HUES6 (cell line): ENCODE measurements at regions not wholly inside any gene's neighbourhood (a gene's known extent, or its start where the extent isn't known, plus 50 kb on each side); places are given as distances from the start of the nearest gene placed in this dataset.

ENCODE experiments used
- H3K27ac ChIP-seq: 2 replicates; pipeline ENCODE4 v1.7.0; 2013; ENCODE audit warnings: low read depth, mild to moderate bottlenecking, low read length, inconsistent platforms
- H3K27me3 ChIP-seq: 2 replicates; pipeline ENCODE4 v1.6.1; 2013; ENCODE audit warnings: low read length; ENCODE audit not compliant: control insufficient read depth, insufficient read depth
- H3K36me3 ChIP-seq: 2 replicates; pipeline ENCODE4 v1.6.1; 2013; ENCODE audit warnings: low read length; ENCODE audit not compliant: control insufficient read depth, insufficient read depth
- H3K4me1 ChIP-seq: 2 replicates; pipeline ENCODE4 v1.6.1; 2013; ENCODE audit warnings: low read length; ENCODE audit not compliant: control insufficient read depth, insufficient read depth
- H3K4me3 ChIP-seq: 2 replicates; pipeline ENCODE4 v1.5.1; 2013; ENCODE audit warnings: low read depth, low read length
- H3K9ac ChIP-seq: one replicate; pipeline ENCODE4 v1.6.1; 2013; ENCODE audit warnings: mild to moderate bottlenecking, low read length
- H3K9me3 ChIP-seq: 2 replicates; pipeline ENCODE4 v1.6.1; 2013; ENCODE audit warnings: low read depth, low read length; ENCODE audit not compliant: control insufficient read depth, insufficient read depth

- Histone ChIP-seq H3K4me1 (peaks cover 24% of the 10 kb centered on the region), H3K9ac (no peak overlapping the region), H3K9me3 (no peaks in the 10 kb centered on the region), H3K36me3 (no peaks in the 10 kb centered on the region), H3K4me3 (no peak overlapping the region), H3K27ac (no peak overlapping the region), H3K27me3 (no peaks in the 10 kb centered on the region)
Observed at GRCh38 chr18:6649421-6650126, 79.9 kb upstream of the ARHGAP28 start.

- Histone ChIP-seq H3K27me3 (no peaks in the 10 kb centered on the region), H3K9me3 (no peaks in the 10 kb centered on the region), H3K27ac (no peak overlapping the region), H3K36me3 (no peaks in the 10 kb centered on the region), H3K4me3 (no peak overlapping the region), H3K4me1 (peaks cover 19% of the 10 kb centered on the region), H3K9ac (no peak overlapping the region)
Observed at GRCh38 chr18:6650127-6650507, 79.4 kb upstream of the ARHGAP28 start.

- H3K4me1 ChIP-seq: peaks cover 12% of the 10 kb centered on the region
- H3K27me3 ChIP-seq: no peaks in the 10 kb centered on the region
- no peak overlapping the region for H3K9ac ChIP-seq
- H3K4me3 ChIP-seq: no peak overlapping the region
- no peak overlapping the region for H3K27ac ChIP-seq
- H3K36me3 ChIP-seq: no peaks in the 10 kb centered on the region
- H3K9me3 ChIP-seq: no peaks in the 10 kb centered on the region
Observed at GRCh38 chr18:6650747-6651146, 78.8 kb upstream of the ARHGAP28 start.

- H3K9me3 ChIP-seq: 0 out of 2 replicates have a peak, but pooled peaks cover 2% of the 10 kb centered on the region
- H3K27ac ChIP-seq: no peak overlapping the region
- H3K4me3 ChIP-seq: no peak overlapping the region
- no peaks in the 10 kb centered on the region for H3K36me3 ChIP-seq
- no peaks in the 10 kb centered on the region for H3K27me3 ChIP-seq
- no peaks in the 10 kb centered on the region for H3K4me1 ChIP-seq
- no peak overlapping the region for H3K9ac ChIP-seq
Observed at GRCh38 chr18:6652098-6652497, 77.4 kb upstream of the ARHGAP28 start.

GRCh38 chr18:6653880-6654279 is 75.6 kb upstream of the ARHGAP28 start:
- Histone ChIP-seq H3K27ac (no peak overlapping the region), H3K4me3 (no peak overlapping the region), H3K9ac (no peak overlapping the region), H3K27me3 (no peaks in the 10 kb centered on the region), H3K4me1 (no peaks in the 10 kb centered on the region), H3K36me3 (no peaks in the 10 kb centered on the region), H3K9me3 (0 out of 2 replicates have a peak, but pooled peaks cover 2% of the 10 kb centered on the region)

GRCh38 chr18:6659963-6660725 is 69.4 kb upstream of the ARHGAP28 start:
- Histone ChIP-seq H3K36me3 (no peaks in the 10 kb centered on the region), H3K4me3 (no peak overlapping the region), H3K9me3 (0 out of 2 replicates have a peak, but pooled peaks cover 2% of the 10 kb centered on the region), H3K4me1 (peaks cover 10% of the 10 kb centered on the region; the same call in 1 of the 2 replicates), H3K27ac (no peak overlapping the region), H3K27me3 (no peaks in the 10 kb centered on the region), H3K9ac (no peak overlapping the region)

- Histone ChIP-seq H3K9ac (no peak overlapping the region), H3K4me3 (no peak overlapping the region)
Observed at GRCh38 chr18:6661692-6662415, 67.7 kb upstream of the ARHGAP28 start.

GRCh38 chr18:6666012-6666685 is 63.4 kb upstream of the ARHGAP28 start:
- H3K4me1 ChIP-seq: peaks cover 10% of the 10 kb centered on the region; the same call in 1 of the 2 replicates
- H3K4me3 ChIP-seq: no peak overlapping the region
- H3K9ac ChIP-seq: no peak overlapping the region
- no peak overlapping the region for H3K27ac ChIP-seq
- H3K9me3 ChIP-seq: no peaks in the 10 kb centered on the region
- H3K36me3 ChIP-seq: no peaks in the 10 kb centered on the region
- no peaks in the 10 kb centered on the region for H3K27me3 ChIP-seq

More at GRCh38 chr18:6661692-6662415, 67.7 kb upstream of the ARHGAP28 start:
- H3K9me3 ChIP-seq: 0 out of 2 replicates have a peak, but pooled peaks cover 2% of the 10 kb centered on the region
- peaks cover 10% of the 10 kb centered on the region; the same call in 1 of the 2 replicates for H3K4me1 ChIP-seq
- H3K27ac ChIP-seq: no peak overlapping the region
- H3K27me3 ChIP-seq: no peaks in the 10 kb centered on the region
- no peaks in the 10 kb centered on the region for H3K36me3 ChIP-seq

- Histone ChIP-seq H3K9me3 (no peaks in the 10 kb centered on the region), H3K36me3 (no peaks in the 10 kb centered on the region), H3K27me3 (no peaks in the 10 kb centered on the region), H3K4me1 (no peaks in the 10 kb centered on the region), H3K4me3 (no peak overlapping the region), H3K9ac (no peak overlapping the region), H3K27ac (no peak overlapping the region)
Observed at GRCh38 chr18:6668836-6669235, 60.7 kb upstream of the ARHGAP28 start.

GRCh38 chr18:6672821-6673308 is 56.7 kb upstream of the ARHGAP28 start:
- H3K27ac ChIP-seq: no peak overlapping the region
- no peaks in the 10 kb centered on the region for H3K4me1 ChIP-seq
- H3K27me3 ChIP-seq: no peaks in the 10 kb centered on the region
- no peak overlapping the region for H3K9ac ChIP-seq
- H3K9me3 ChIP-seq: no peaks in the 10 kb centered on the region
- H3K36me3 ChIP-seq: no peaks in the 10 kb centered on the region
- H3K4me3 ChIP-seq: no peak overlapping the region
